SK-N-SH treated with all-trans-retinoic acid at 6 μM for 48 hours (cell line): ENCODE measurements at regions not wholly inside any gene's neighbourhood (a gene's known extent, or its start where the extent isn't known, plus 50 kb on each side); places are given as distances from the start of the nearest gene placed in this dataset.

Experiments used
- ARNTL ChIP-seq: fragments of 450-650 bp; formaldehyde crosslinking; IDR thresholded peaks from 2 replicates; pipeline ENCODE4 v1.5.0; 2020; ENCODE audit warnings: low read depth, mild to moderate bottlenecking, moderate library complexity, borderline replicate concordance
- BACH2 ChIP-seq: fragments of 250-450 bp; sonication (Bioruptor Pico); IDR thresholded peaks from 2 replicates; pipeline ENCODE4 v1.9.0; 2021; ENCODE audit warnings: mild to moderate bottlenecking, borderline replicate concordance
- CREB5 ChIP-seq: fragments of 250-450 bp; sonication (Bioruptor Pico); IDR thresholded peaks from 2 replicates; pipeline ENCODE4 v1.5.1; 2020; ENCODE audit warnings: low read depth, mild to moderate bottlenecking, moderate library complexity
- ISL1 ChIP-seq: fragments of 250-450 bp; sonication (Bioruptor Pico); IDR thresholded peaks from 2 replicates; pipeline ENCODE4 v2.1.2; 2022; ENCODE audit warnings: mild to moderate bottlenecking, moderate library complexity
- PATZ1 ChIP-seq: fragments of 250-450 bp; sonication (Bioruptor Pico); IDR thresholded peaks from 2 replicates; pipeline ENCODE4 v1.8.0; 2020; ENCODE audit warnings: mild to moderate bottlenecking, moderate library complexity, borderline replicate concordance
- PPARA ChIP-seq: fragments of 250-450 bp; sonication (Bioruptor Pico); IDR thresholded peaks from 2 replicates; pipeline ENCODE4 v1.5.0; 2020; ENCODE audit warnings: mild to moderate bottlenecking, borderline replicate concordance
- RARB ChIP-seq: fragments of 250-450 bp; sonication (Bioruptor Pico); IDR thresholded peaks from 2 replicates; pipeline ENCODE4 v1.8.0; 2021; ENCODE audit warnings: mild to moderate bottlenecking, moderate library complexity
- TOX ChIP-seq: fragments of 250-450 bp; sonication (Bioruptor Pico); IDR thresholded peaks from 2 replicates; pipeline ENCODE4 v1.8.0; 2021; ENCODE audit warnings: mild to moderate bottlenecking, moderate library complexity, borderline replicate concordance
- TSHZ2 ChIP-seq: fragments of 250-450 bp; sonication (Bioruptor Pico); IDR thresholded peaks from 2 replicates; pipeline ENCODE4 v1.5.0; 2020; ENCODE audit warnings: mild to moderate bottlenecking, moderate library complexity
- ZC3H10 ChIP-seq: fragments of 250-450 bp; sonication (Bioruptor Pico); IDR thresholded peaks from 2 replicates; pipeline ENCODE4 v1.5.1; 2021; ENCODE audit warnings: mild to moderate bottlenecking, moderate library complexity
- ZFP3 ChIP-seq: fragments of 250-450 bp; sonication (Bioruptor Pico); IDR thresholded peaks from 2 replicates; pipeline ENCODE4 v1.5.0; 2020; ENCODE audit warnings: mild to moderate bottlenecking, moderate library complexity
- ZFP30 ChIP-seq: fragments of 450-650 bp; formaldehyde crosslinking; IDR thresholded peaks from 2 replicates; pipeline ENCODE4 v1.5.0; 2022; ENCODE audit warnings: mild to moderate bottlenecking, moderate library complexity
- TF ChIP-seq, protein P1 (sequence below): fragments of 250-450 bp; sonication (Bioruptor Pico); IDR thresholded peaks from 2 replicates; pipeline ENCODE4 v1.8.0; 2021; ENCODE audit warnings: low read depth, mild to moderate bottlenecking, moderate library complexity, borderline replicate concordance
- TF ChIP-seq, protein P2 (sequence below): fragments of 250-450 bp; sonication (Bioruptor Pico); IDR thresholded peaks from 2 replicates; pipeline ENCODE4 v1.5.1; 2021; ENCODE audit warnings: mild to moderate bottlenecking, moderate library complexity

DNA sequence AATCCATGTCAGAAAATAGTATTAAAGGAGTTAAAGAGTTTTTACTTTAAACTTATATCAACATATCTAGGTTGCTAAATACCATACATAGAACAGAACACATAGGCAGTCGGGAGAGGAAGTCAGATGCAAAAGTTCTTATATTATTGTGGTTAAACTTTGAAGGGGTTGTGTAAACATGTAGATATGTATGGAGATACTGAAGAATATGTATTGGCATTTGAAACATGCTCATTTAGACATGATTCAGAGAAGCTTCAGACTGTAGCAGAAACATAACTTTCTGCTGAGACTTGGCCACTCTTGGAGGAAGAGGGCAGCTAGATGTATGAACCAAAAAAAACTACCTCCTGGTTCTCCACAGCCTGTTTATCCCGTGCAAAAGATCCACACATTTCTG lies 103.5 kb upstream of the FERD3L start:
- TF ChIP-seq RARB (CRISPR knock-in tag): no peak
- TF ChIP-seq TOX: no peak
- no peak for TF ChIP-seq PATZ1 (CRISPR knock-in tag)
- TF ChIP-seq ZC3H10 (CRISPR knock-in tag): no peak
- TF ChIP-seq BACH2 (CRISPR knock-in tag): no peak
- TF ChIP-seq, protein P1, sequence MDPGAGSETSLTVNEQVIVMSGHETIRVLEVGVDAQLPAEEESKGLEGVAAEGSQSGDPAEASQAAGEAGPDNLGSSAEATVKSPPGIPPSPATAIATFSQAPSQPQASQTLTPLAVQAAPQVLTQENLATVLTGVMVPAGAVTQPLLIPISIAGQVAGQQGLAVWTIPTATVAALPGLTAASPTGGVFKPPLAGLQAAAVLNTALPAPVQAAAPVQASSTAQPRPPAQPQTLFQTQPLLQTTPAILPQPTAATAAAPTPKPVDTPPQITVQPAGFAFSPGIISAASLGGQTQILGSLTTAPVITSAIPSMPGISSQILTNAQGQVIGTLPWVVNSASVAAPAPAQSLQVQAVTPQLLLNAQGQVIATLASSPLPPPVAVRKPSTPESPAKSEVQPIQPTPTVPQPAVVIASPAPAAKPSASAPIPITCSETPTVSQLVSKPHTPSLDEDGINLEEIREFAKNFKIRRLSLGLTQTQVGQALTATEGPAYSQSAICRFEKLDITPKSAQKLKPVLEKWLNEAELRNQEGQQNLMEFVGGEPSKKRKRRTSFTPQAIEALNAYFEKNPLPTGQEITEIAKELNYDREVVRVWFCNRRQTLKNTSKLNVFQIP: no peak
- no peak for TF ChIP-seq ZFP30 (CRISPR knock-in tag)
- TF ChIP-seq PPARA (CRISPR knock-in tag): no peak
- no peak for TF ChIP-seq ZFP3 (CRISPR knock-in tag)
- TF ChIP-seq ISL1 (CRISPR knock-in tag): no peak
- no peak for TF ChIP-seq CREB5 (CRISPR knock-in tag)
- no peak for TF ChIP-seq TSHZ2 (CRISPR knock-in tag)
- TF ChIP-seq ARNTL (CRISPR knock-in tag): no peak
- TF ChIP-seq, protein P2, sequence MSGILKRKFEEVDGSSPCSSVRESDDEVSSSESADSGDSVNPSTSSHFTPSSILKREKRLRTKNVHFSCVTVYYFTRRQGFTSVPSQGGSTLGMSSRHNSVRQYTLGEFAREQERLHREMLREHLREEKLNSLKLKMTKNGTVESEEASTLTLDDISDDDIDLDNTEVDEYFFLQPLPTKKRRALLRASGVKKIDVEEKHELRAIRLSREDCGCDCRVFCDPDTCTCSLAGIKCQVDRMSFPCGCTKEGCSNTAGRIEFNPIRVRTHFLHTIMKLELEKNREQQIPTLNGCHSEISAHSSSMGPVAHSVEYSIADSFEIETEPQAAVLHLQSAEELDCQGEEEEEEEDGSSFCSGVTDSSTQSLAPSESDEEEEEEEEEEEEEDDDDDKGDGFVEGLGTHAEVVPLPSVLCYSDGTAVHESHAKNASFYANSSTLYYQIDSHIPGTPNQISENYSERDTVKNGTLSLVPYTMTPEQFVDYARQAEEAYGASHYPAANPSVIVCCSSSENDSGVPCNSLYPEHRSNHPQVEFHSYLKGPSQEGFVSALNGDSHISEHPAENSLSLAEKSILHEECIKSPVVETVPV (CRISPR knock-in tag): no peak
